GM12891 (cell line): ENCODE measurements at regions not wholly inside any gene's neighbourhood (a gene's known extent, or its start where the extent isn't known, plus 50 kb on each side); places are given as distances from the start of the nearest gene placed in this dataset.

Experiments used
- POLR2A ChIP-seq: IDR thresholded peaks from 2 replicates; pipeline ENCODE4 v1.6.1; 2011; ENCODE audit warnings: low read depth, low read length, control low read depth
- POLR2AphosphoS5 ChIP-seq: IDR thresholded peaks from 2 replicates; pipeline ENCODE4 v1.6.1; 2011; ENCODE audit warnings: low read depth, low read length, control low read depth
- POU2F2 ChIP-seq: IDR thresholded peaks from 2 replicates; pipeline ENCODE4 v1.6.1; 2011; ENCODE audit warnings: low read depth, mild to moderate bottlenecking, control low read depth, low read length, moderate library complexity
- SPI1 ChIP-seq: IDR thresholded peaks from 2 replicates; pipeline ENCODE4 v1.6.1; 2011; ENCODE audit warnings: low read depth, low read length, control low read depth
- TAF1 ChIP-seq: IDR thresholded peaks from 2 replicates; pipeline ENCODE4 v1.6.1; 2011; ENCODE audit warnings: low read depth, low read length, control low read depth

DNA sequence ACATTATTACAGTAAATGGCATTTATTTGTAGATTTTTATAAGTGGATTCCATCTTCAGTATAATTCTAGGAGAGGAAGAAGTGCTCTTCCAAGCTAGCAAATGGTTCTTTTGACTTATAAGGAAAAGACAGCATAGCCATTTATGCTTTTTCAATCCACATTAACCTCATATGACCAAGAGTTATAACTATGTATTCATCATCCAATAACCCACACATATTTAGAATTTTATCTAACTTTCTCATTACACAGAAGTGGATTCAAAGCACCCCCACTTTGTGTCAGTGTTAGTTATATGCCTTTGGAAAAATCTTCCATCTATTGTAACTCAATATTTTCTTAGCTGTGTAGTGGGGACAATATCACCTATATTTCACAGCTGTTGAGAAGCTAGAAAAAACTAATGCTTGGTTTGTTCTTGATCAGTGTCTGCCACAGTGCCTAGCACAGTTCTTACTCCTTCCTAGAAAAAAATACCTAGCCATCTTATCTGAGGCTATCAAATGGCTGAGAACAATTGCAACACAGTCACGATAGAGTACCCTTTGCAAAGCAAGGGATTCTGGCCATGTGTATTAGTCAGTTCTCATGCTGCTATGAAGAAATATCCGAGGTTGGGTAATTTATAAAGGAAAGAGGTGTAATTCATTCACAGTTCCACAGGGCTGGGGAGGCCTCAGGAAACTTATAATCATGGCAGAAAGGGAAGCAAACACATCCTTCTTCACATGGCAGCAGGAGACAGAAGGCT lies 986.3 kb downstream of the TFAP2A start:
- TF ChIP-seq POLR2A (no peak), POU2F2 (no peak), TAF1 (no peak), POLR2AphosphoS5 (no peak), SPI1 (no peak)
